CD8-positive, alpha-beta memory T cell (primary cell): ENCODE measurements at regions not wholly inside any gene's neighbourhood (a gene's known extent, or its start where the extent isn't known, plus 50 kb on each side); places are given as distances from the start of the nearest gene placed in this dataset.

Experiments
- CTCF ChIA-PET: fragments of 350-600 bp; sonication (Branson Sonifier 250); formaldehyde crosslinking; loops from one replicate; lab custom pipeline; 2021; ENCODE audit warnings: antibody characterized with exemption; lab: Charles Lee
- POLR2A ChIA-PET: fragments of 350-600 bp; sonication (Branson Sonifier 250); formaldehyde crosslinking; loops from one replicate; lab custom pipeline; 2021; ENCODE audit warnings: antibody characterized with exemption; lab: Charles Lee
- DNase-seq, 5 donors: peaks; one replicate each; pipeline versions ENCODE4 v3.0.0 to v3.0.0-alpha.2; 2020 to 2022; ENCODE audit warnings: mixed read lengths in 1 of 5
- H3K27ac ChIP-seq: one replicate; pipeline ENCODE4 v1.7.0; 2013; ENCODE audit warnings: low read depth, mild to moderate bottlenecking, low read length, moderate library complexity
- H3K27me3 ChIP-seq: 2 replicates; pipeline ENCODE4 v1.7.0; 2013; ENCODE audit warnings: low read length, mild to moderate bottlenecking; ENCODE audit not compliant: insufficient read depth, poor library complexity, severe bottlenecking
- H3K36me3 ChIP-seq: 2 replicates; pipeline ENCODE4 v1.7.0; 2013; ENCODE audit warnings: mild to moderate bottlenecking, low read length, moderate library complexity; ENCODE audit not compliant: insufficient read depth
- H3K4me1 ChIP-seq: 2 replicates; pipeline ENCODE4 v1.7.0; 2013; ENCODE audit warnings: mild to moderate bottlenecking, low read length, moderate library complexity; ENCODE audit not compliant: insufficient read depth
- H3K4me3 ChIP-seq: 2 replicates; pipeline ENCODE4 v1.7.0; 2013; ENCODE audit warnings: mild to moderate bottlenecking, low read length
- H3K9me3 ChIP-seq: 2 replicates; pipeline ENCODE4 v1.7.0; 2013; ENCODE audit warnings: mild to moderate bottlenecking, low read length
- H3K27ac Mint-ChIP-seq, 8 donors: one replicate each; pipeline ENCODE4 v1.8.0; 2020 to 2021; ENCODE audit warnings: mixed read lengths in 8 of 8, mild to moderate bottlenecking in 6 of 8, inconsistent platforms in 3 of 8, moderate library complexity in 3 of 8
- H3K27me3 Mint-ChIP-seq, 2 donors: one replicate each; pipeline ENCODE4 v1.8.0; 2020 to 2021; ENCODE audit warnings: mixed read lengths in 2 of 2, mild to moderate bottlenecking in 1 of 2, moderate library complexity in 1 of 2
- H3K36me3 Mint-ChIP-seq, 3 donors: one replicate each; pipeline ENCODE4 v1.8.0; 2020 to 2021; ENCODE audit warnings: mixed read lengths in 3 of 3, inconsistent platforms in 1 of 3, mild to moderate bottlenecking in 1 of 3
- H3K4me1 Mint-ChIP-seq, 3 donors: one replicate each; pipeline ENCODE4 v1.8.0; 2020 to 2021; ENCODE audit warnings: mixed read lengths in 3 of 3, inconsistent platforms in 1 of 3, mild to moderate bottlenecking in 1 of 3
- H3K4me3 Mint-ChIP-seq, 7 donors: one replicate each; pipeline ENCODE4 v1.8.0; 2020 to 2021; ENCODE audit warnings: mixed read lengths in 7 of 7, mild to moderate bottlenecking in 6 of 7, moderate library complexity in 4 of 7, inconsistent platforms in 2 of 7
- H3K9me3 Mint-ChIP-seq, 5 donors: one replicate each; pipeline ENCODE4 v1.8.0; 2020 to 2022; ENCODE audit warnings: mixed read lengths in 5 of 5, mild to moderate bottlenecking in 3 of 5, moderate library complexity in 2 of 5, inconsistent platforms in 1 of 5

GRCh38 chr2:217707131-217707611, 295.6 kb downstream of the TNS1 start:
- H3K36me3 ChIP-seq, result no peaks in the 10 kb centered on the region
- H3K4me3 Mint-ChIP-seq, result no peak overlapping the region
- H3K4me3 ChIP-seq, result no peak overlapping the region
- ChIA-PET CTCF (no interaction called here), POLR2A (no interaction called here)
- H3K9me3 Mint-ChIP-seq, result no peaks in the 10 kb centered on the region
- H3K4me1 ChIP-seq, result no peaks in the 10 kb centered on the region
- no peaks in the 10 kb centered on the region for H3K4me1 Mint-ChIP-seq
- no peaks in the 10 kb centered on the region for H3K9me3 ChIP-seq
- H3K27me3 ChIP-seq, result no peaks in the 10 kb centered on the region
- no peak overlapping the region for H3K27ac ChIP-seq
- peaks cover 4 to 7% of the 10 kb centered on the region in 2 donors for H3K27me3 Mint-ChIP-seq
- DNase-seq, result no peak
- no peaks in the 10 kb centered on the region for H3K36me3 Mint-ChIP-seq
- no peak overlapping the region for H3K27ac Mint-ChIP-seq

DNA sequence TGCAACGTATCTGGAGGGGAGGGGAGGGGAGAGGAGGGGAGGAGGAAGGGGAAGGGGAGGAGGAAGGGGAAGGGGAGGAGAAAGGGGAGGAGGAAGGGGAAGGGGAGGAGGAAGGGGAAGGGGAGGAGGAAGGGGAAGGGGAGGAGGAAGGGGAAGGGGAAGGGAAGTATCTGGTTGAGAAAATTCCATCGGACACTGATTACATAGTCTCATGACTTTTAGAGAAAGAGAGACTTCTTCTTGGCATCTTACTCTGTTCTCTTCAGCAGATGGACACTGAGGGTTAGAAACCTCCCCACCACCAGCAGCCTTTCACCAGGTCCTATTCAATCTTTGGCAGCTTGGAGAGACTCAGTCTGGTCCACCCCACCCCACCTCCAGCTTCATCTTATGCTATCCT, 296.3 kb downstream of the TNS1 start:
- no peaks in the 10 kb centered on the region for H3K4me1 ChIP-seq
- Mint-ChIP-seq H3K9me3 (no peaks in the 10 kb centered on the region), H3K4me1 (no peaks in the 10 kb centered on the region), H3K4me3 (no peak overlapping the region), H3K36me3 (no peaks in the 10 kb centered on the region), H3K27me3 (peaks cover 4 to 7% of the 10 kb centered on the region in 2 donors), H3K27ac (peak overlapping the region in 1 of 8 donors; percentile 2)
- no peak for DNase-seq
- no peaks in the 10 kb centered on the region for H3K27me3 ChIP-seq
- H3K27ac ChIP-seq, result no peak overlapping the region
- H3K36me3 ChIP-seq, result no peaks in the 10 kb centered on the region
- ChIA-PET POLR2A (no interaction called here), CTCF (no interaction called here)
- no peak overlapping the region for H3K4me3 ChIP-seq
- no peaks in the 10 kb centered on the region for H3K9me3 ChIP-seq

DNA sequence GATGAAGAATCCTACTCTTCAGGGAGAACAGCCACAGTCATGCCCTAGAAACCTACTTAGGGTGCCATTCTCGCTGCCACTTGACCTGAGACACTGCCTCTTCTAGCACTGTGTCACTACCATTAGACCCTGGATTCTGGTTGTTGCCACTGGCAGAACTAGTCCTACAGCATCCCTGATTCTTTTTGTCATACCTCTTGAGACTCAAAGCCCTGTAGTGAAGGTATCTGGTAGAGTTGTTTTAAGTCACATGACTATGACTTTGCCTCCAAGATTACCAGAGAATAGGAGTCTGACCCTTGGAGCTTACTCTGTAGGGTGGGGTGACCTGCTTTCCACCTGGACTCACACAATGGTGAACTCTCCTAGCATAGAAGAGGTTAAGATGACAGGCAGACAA, 296.7 kb downstream of the TNS1 start:
- no peaks in the 10 kb centered on the region for H3K27me3 ChIP-seq
- ChIA-PET CTCF (no interaction called here), POLR2A (no interaction called here)
- no peaks in the 10 kb centered on the region for H3K36me3 Mint-ChIP-seq
- no peaks in the 10 kb centered on the region for H3K4me1 ChIP-seq
- no peak for DNase-seq
- no peak overlapping the region for H3K4me3 Mint-ChIP-seq
- H3K36me3 ChIP-seq, result no peaks in the 10 kb centered on the region
- no peak overlapping the region for H3K27ac Mint-ChIP-seq
- H3K4me1 Mint-ChIP-seq, result no peaks in the 10 kb centered on the region
- peaks cover 4 to 7% of the 10 kb centered on the region in 2 donors for H3K27me3 Mint-ChIP-seq
- H3K4me3 ChIP-seq, result no peak overlapping the region
- no peaks in the 10 kb centered on the region for H3K9me3 Mint-ChIP-seq
- no peaks in the 10 kb centered on the region for H3K9me3 ChIP-seq
- H3K27ac ChIP-seq, result no peak overlapping the region

DNA sequence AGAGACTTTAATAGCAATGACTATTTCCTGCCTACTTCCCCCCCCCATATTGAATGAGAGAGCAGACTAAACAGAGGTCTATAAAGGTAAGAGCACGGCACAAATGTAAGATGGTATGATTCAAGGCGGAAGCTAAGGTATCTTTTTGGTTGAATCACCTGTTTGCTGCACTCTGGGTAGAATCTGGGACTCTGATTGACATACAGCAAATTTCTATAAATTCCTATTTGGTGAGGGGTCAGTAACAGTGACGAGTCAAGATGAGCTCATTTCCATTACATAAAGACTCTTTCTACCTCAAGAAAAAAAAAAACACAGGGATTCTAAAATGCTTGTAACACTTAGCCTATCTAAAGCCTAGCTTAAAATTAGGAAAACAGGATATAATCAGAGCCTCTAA, 297.3 kb downstream of the TNS1 start:
- Histone ChIP-seq H3K27ac (no peak overlapping the region), H3K36me3 (no peaks in the 10 kb centered on the region), H3K27me3 (no peaks in the 10 kb centered on the region), H3K9me3 (no peaks in the 10 kb centered on the region), H3K4me1 (no peaks in the 10 kb centered on the region), H3K4me3 (no peak overlapping the region)
- Mint-ChIP-seq H3K27ac (no peak overlapping the region), H3K4me3 (no peak overlapping the region), H3K4me1 (no peaks in the 10 kb centered on the region), H3K9me3 (no peaks in the 10 kb centered on the region), H3K36me3 (no peaks in the 10 kb centered on the region), H3K27me3 (peaks cover 4 to 7% of the 10 kb centered on the region in 2 donors)
- CTCF ChIA-PET, result no interaction called here
- DNase-seq, result no peak
- POLR2A ChIA-PET, result no interaction called here

DNA sequence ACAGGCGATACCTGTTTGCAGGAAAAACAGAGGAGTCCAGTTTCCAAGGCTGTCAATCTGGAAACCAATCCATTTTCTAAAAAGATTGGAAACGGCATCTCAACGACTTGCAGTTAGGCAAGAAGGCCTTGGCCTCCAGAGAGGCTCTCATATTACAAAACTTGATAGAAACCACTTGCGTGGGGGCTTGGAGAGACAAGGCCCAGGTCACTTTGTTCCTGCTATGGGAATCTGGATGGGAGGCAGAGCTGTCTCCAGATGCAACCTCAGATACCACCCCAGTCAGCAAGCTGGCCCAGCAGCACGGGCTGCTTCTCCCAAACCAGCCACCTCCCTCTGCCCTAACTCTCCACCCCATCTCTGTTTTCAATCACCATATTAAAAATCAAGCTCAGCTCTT, 298.8 kb downstream of the TNS1 start:
- Histone ChIP-seq H3K27me3 (no peaks in the 10 kb centered on the region), H3K36me3 (no peaks in the 10 kb centered on the region), H3K27ac (no peak overlapping the region), H3K9me3 (no peaks in the 10 kb centered on the region), H3K4me1 (no peaks in the 10 kb centered on the region), H3K4me3 (no peak overlapping the region)
- Mint-ChIP-seq H3K4me3 (no peak overlapping the region), H3K27ac (no peak overlapping the region), H3K4me1 (no peaks in the 10 kb centered on the region), H3K27me3 (peaks cover 4 to 7% of the 10 kb centered on the region in 2 donors), H3K36me3 (no peaks in the 10 kb centered on the region), H3K9me3 (no peaks in the 10 kb centered on the region)
- POLR2A ChIA-PET, result no interaction called here
- CTCF ChIA-PET, result interaction anchor here (1.5 kb wide), 1 partner anchor 9 kb away, joined by 3 read pairs; no protein-coding TSS in a partner anchor
- no peak for DNase-seq

DNA sequence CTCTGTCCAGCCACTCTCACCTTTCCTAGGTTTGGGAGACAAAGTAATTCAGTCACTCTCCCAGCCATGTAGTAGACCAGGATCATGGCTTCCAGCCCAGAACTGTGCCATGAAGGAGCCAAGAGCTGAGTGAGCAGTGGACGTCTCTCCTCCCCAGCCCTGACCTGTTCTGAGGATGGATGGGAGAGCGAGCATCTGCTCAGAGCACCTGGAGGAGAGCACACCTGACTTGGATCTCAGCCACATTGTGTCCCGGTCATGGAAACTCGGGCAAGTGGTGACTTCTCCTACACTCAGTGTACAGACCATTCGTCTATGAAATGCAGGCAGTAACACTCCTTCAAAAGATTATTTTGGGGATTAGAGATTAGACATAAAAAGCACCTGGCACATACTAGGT, 299.7 kb downstream of the TNS1 start:
- H3K36me3 Mint-ChIP-seq, result no peaks in the 10 kb centered on the region
- H3K4me1 Mint-ChIP-seq, result no peaks in the 10 kb centered on the region
- H3K27ac Mint-ChIP-seq, result no peak overlapping the region
- peaks cover 0 to 7% of the 10 kb centered on the region in 2 donors for H3K27me3 Mint-ChIP-seq
- no peaks in the 10 kb centered on the region for H3K9me3 Mint-ChIP-seq
- H3K4me1 ChIP-seq, result no peaks in the 10 kb centered on the region
- H3K36me3 ChIP-seq, result no peaks in the 10 kb centered on the region
- DNase-seq, result no peak
- H3K4me3 ChIP-seq, result no peak overlapping the region
- no peak overlapping the region for H3K27ac ChIP-seq
- POLR2A ChIA-PET, result no interaction called here
- H3K27me3 ChIP-seq, result no peaks in the 10 kb centered on the region
- CTCF ChIA-PET, result interaction anchor here (1.6 kb wide), 1 partner anchor 10 kb away, joined by 6 read pairs; no protein-coding TSS in a partner anchor
- H3K9me3 ChIP-seq, result no peaks in the 10 kb centered on the region
- H3K4me3 Mint-ChIP-seq, result no peak overlapping the region

DNA sequence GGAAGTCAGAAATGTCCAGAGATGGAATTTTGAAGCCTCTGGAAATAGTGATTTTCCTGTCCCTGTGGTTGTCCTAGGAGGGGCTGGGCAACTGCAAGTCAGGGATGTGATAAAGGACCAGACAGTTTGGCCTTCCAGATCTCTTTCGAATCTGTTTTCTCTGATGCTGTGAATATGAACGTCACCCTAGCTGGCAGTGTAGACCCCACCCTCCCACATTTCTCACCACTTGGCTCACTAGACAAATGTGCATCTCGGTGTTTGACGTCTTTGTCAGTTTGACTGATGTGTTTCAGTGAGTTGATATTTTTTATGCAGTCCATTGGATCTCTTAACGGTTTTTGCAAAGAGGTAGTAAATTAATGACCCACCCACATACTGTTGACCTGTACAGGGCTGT, 301.2 kb downstream of the TNS1 start:
- Mint-ChIP-seq H3K27ac (no peak overlapping the region), H3K4me3 (no peak overlapping the region), H3K4me1 (no peaks in the 10 kb centered on the region), H3K36me3 (no peaks in the 10 kb centered on the region), H3K9me3 (no peaks in the 10 kb centered on the region), H3K27me3 (peaks cover 0 to 7% of the 10 kb centered on the region in 2 donors)
- Histone ChIP-seq H3K4me3 (no peak overlapping the region), H3K27me3 (no peaks in the 10 kb centered on the region), H3K4me1 (no peaks in the 10 kb centered on the region), H3K27ac (no peak overlapping the region), H3K9me3 (no peaks in the 10 kb centered on the region), H3K36me3 (no peaks in the 10 kb centered on the region)
- ChIA-PET CTCF (interaction anchor here (1.6 kb wide), 1 partner anchor 11 kb away, joined by 6 read pairs; no protein-coding TSS in a partner anchor), POLR2A (no interaction called here)
- no peak for DNase-seq

DNA sequence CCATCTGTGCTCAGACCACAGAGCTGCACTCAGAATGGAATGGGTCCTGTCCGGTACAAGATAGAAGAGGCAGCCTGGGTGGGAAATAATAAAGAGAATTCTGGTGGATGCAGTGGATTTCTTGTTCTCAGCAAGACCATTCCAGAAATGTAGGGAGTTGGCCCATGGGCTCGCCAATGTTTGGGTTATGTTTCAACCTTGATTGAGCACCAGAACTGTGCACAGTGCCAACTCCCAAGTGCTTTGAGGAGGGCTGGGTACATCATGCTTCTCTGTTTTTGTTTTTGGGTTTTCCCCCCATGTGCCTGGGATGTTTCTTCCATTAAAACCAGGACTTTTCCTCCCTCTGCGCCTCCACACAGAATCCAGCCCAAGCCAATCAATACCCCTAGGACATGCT, 304.1 kb downstream of the TNS1 start:
- no peaks in the 10 kb centered on the region for H3K27me3 ChIP-seq
- Mint-ChIP-seq H3K36me3 (no peaks in the 10 kb centered on the region), H3K9me3 (no peaks in the 10 kb centered on the region), H3K27ac (no peak overlapping the region), H3K4me1 (peaks cover 0 to 3% (median 0%) of the 10 kb centered on the region in 3 donors), H3K4me3 (no peak overlapping the region), H3K27me3 (peaks cover 0 to 7% of the 10 kb centered on the region in 2 donors)
- CTCF ChIA-PET, result no interaction called here
- H3K27ac ChIP-seq, result no peak overlapping the region
- POLR2A ChIA-PET, result no interaction called here
- no peaks in the 10 kb centered on the region for H3K36me3 ChIP-seq
- no peaks in the 10 kb centered on the region for H3K4me1 ChIP-seq
- DNase-seq, result no peak
- H3K4me3 ChIP-seq, result no peak overlapping the region
- no peaks in the 10 kb centered on the region for H3K9me3 ChIP-seq
